ENCODE measurements at regions not wholly inside any gene's neighbourhood (a gene's known extent, or its start where the extent isn't known, plus 50 kb on each side); places are given as distances from the start of the nearest gene placed in this dataset.

DNA sequence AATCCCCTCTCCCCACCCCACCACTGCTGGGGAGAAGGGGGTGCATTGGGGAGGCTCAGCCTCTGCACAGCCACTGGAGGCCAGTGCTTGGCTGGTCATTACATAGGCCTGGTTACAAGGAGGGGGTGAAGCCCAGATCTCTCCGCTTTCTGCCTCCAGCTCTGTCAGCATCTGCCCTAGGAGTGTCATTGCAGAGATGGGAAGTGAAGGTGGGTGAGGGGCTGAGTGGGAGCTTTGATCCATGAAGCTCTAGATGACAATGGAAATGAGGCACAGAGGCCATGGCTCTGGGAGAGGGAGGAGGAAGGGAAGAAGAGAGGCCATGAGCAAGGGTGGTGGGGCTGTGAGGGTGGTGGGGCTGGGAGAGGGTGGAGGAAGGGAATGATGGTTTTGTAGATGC, 411.6 kb downstream of the MATN1 start:
- H3K9me3 ChIP-seq (ENCODE audit: insufficient read depth, low read depth, low read length): no peaks in the 10 kb centered on the region
- H3K27me3 ChIP-seq (ENCODE audit: insufficient read depth, low read length, poor library complexity, severe bottlenecking): no peaks in the 10 kb centered on the region
- no peak overlapping the region for H3K4me3 ChIP-seq (ENCODE audit: low read length, poor library complexity, severe bottlenecking)
- no peak overlapping the region for H3K9ac ChIP-seq (ENCODE audit: low read depth, low read length, poor library complexity, severe bottlenecking)
- no peak overlapping the region for H2AFZ ChIP-seq (ENCODE audit: low read length)
- no peaks in the 10 kb centered on the region for H3F3A ChIP-seq (ENCODE audit: low read depth)
- no peak overlapping the region for H3K4me2 ChIP-seq (ENCODE audit: low read depth, low read length, poor library complexity, severe bottlenecking)
- no peaks in the 10 kb centered on the region for H3K9me2 ChIP-seq (replicated peaks; ENCODE audit: low read depth, low read length)
- no peaks in the 10 kb centered on the region for H3K4me1 ChIP-seq (ENCODE audit: insufficient read depth, low read length, poor library complexity, severe bottlenecking)
- no peaks in the 10 kb centered on the region for H3K79me2 ChIP-seq (ENCODE audit: insufficient read depth, low read length)
- TF ChIP-seq EZH2phosphoT487 (IDR thresholded peaks at IDR 0.05; ENCODE audit: borderline replicate concordance): no peak
- TF ChIP-seq, protein P1, sequence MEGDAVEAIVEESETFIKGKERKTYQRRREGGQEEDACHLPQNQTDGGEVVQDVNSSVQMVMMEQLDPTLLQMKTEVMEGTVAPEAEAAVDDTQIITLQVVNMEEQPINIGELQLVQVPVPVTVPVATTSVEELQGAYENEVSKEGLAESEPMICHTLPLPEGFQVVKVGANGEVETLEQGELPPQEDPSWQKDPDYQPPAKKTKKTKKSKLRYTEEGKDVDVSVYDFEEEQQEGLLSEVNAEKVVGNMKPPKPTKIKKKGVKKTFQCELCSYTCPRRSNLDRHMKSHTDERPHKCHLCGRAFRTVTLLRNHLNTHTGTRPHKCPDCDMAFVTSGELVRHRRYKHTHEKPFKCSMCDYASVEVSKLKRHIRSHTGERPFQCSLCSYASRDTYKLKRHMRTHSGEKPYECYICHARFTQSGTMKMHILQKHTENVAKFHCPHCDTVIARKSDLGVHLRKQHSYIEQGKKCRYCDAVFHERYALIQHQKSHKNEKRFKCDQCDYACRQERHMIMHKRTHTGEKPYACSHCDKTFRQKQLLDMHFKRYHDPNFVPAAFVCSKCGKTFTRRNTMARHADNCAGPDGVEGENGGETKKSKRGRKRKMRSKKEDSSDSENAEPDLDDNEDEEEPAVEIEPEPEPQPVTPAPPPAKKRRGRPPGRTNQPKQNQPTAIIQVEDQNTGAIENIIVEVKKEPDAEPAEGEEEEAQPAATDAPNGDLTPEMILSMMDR (conservative IDR thresholded peaks at IDR 0.05; ENCODE audit: low read length): no peak
- H4K20me1 ChIP-seq (ENCODE audit: insufficient read depth, low read length, poor library complexity, severe bottlenecking): no peaks in the 10 kb centered on the region
- H3K36me3 ChIP-seq (ENCODE audit: insufficient read depth, low read length): no peaks in the 10 kb centered on the region

GRCh38 chr1:30310966-30311742, 412.2 kb downstream of the MATN1 start:
- Histone ChIP-seq H3K36me3 (ENCODE audit: insufficient read depth, low read length) (no peaks in the 10 kb centered on the region), H3K4me2 (ENCODE audit: low read depth, low read length, poor library complexity, severe bottlenecking) (no peak overlapping the region), H3F3A (ENCODE audit: low read depth) (no peaks in the 10 kb centered on the region), H3K4me1 (ENCODE audit: insufficient read depth, low read length, poor library complexity, severe bottlenecking) (no peaks in the 10 kb centered on the region), H3K9ac (ENCODE audit: low read depth, low read length, poor library complexity, severe bottlenecking) (no peak overlapping the region), H2AFZ (ENCODE audit: low read length) (no peak overlapping the region), H3K27me3 (ENCODE audit: insufficient read depth, low read length, poor library complexity, severe bottlenecking) (no peaks in the 10 kb centered on the region), H3K9me2 (replicated peaks; ENCODE audit: low read depth, low read length) (no peaks in the 10 kb centered on the region), H4K20me1 (ENCODE audit: insufficient read depth, low read length, poor library complexity, severe bottlenecking) (no peaks in the 10 kb centered on the region), H3K4me3 (ENCODE audit: low read length, poor library complexity, severe bottlenecking) (no peak overlapping the region), H3K79me2 (ENCODE audit: insufficient read depth, low read length) (no peaks in the 10 kb centered on the region), H3K9me3 (ENCODE audit: insufficient read depth, low read depth, low read length) (no peaks in the 10 kb centered on the region)
- TF ChIP-seq, protein P1 (conservative IDR thresholded peaks at IDR 0.05; ENCODE audit: low read length): no peak
- no peak for TF ChIP-seq EZH2phosphoT487 (IDR thresholded peaks at IDR 0.05; ENCODE audit: borderline replicate concordance)

GRCh38 chr1:30307182-30307581, 416.2 kb downstream of the MATN1 start:
- no peak for TF ChIP-seq EZH2phosphoT487 (IDR thresholded peaks at IDR 0.05; ENCODE audit: borderline replicate concordance)
- TF ChIP-seq, protein P1 (conservative IDR thresholded peaks at IDR 0.05; ENCODE audit: low read length): no peak
- H3K27me3 ChIP-seq (ENCODE audit: insufficient read depth, low read length, poor library complexity, severe bottlenecking): no peaks in the 10 kb centered on the region
- no peak overlapping the region for H2AFZ ChIP-seq (ENCODE audit: low read length)
- no peak overlapping the region for H3K4me3 ChIP-seq (ENCODE audit: low read length, poor library complexity, severe bottlenecking)
- H3K9me3 ChIP-seq (ENCODE audit: insufficient read depth, low read depth, low read length): peaks cover 2% of the 10 kb centered on the region; the same call in 1 of the 2 replicates
- no peak overlapping the region for H3K9ac ChIP-seq (ENCODE audit: low read depth, low read length, poor library complexity, severe bottlenecking)
- no peaks in the 10 kb centered on the region for H3K79me2 ChIP-seq (ENCODE audit: insufficient read depth, low read length)
- H3K36me3 ChIP-seq (ENCODE audit: insufficient read depth, low read length): no peaks in the 10 kb centered on the region
- H4K20me1 ChIP-seq (ENCODE audit: insufficient read depth, low read length, poor library complexity, severe bottlenecking): no peaks in the 10 kb centered on the region
- H3F3A ChIP-seq (ENCODE audit: low read depth): no peaks in the 10 kb centered on the region
- H3K4me2 ChIP-seq (ENCODE audit: low read depth, low read length, poor library complexity, severe bottlenecking): no peak overlapping the region
- H3K9me2 ChIP-seq (replicated peaks; ENCODE audit: low read depth, low read length): no peaks in the 10 kb centered on the region
- no peaks in the 10 kb centered on the region for H3K4me1 ChIP-seq (ENCODE audit: insufficient read depth, low read length, poor library complexity, severe bottlenecking)
